ENCODE measurements at regions not wholly inside any gene's neighbourhood (a gene's known extent, or its start where the extent isn't known, plus 50 kb on each side); places are given as distances from the start of the nearest gene placed in this dataset.
A peak's percentile ranks its signal among the peaks of the same experiment; 100 is the strongest.

- TF ChIP-seq, protein P1, sequence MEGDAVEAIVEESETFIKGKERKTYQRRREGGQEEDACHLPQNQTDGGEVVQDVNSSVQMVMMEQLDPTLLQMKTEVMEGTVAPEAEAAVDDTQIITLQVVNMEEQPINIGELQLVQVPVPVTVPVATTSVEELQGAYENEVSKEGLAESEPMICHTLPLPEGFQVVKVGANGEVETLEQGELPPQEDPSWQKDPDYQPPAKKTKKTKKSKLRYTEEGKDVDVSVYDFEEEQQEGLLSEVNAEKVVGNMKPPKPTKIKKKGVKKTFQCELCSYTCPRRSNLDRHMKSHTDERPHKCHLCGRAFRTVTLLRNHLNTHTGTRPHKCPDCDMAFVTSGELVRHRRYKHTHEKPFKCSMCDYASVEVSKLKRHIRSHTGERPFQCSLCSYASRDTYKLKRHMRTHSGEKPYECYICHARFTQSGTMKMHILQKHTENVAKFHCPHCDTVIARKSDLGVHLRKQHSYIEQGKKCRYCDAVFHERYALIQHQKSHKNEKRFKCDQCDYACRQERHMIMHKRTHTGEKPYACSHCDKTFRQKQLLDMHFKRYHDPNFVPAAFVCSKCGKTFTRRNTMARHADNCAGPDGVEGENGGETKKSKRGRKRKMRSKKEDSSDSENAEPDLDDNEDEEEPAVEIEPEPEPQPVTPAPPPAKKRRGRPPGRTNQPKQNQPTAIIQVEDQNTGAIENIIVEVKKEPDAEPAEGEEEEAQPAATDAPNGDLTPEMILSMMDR (IDR thresholded peaks at IDR 0.05; ENCODE audit: insufficient read depth, low read length, severe bottlenecking): no peak
- DNase-seq (ENCODE audit: low read depth) (no peak), FAIRE-seq (no peak)
- no peak overlapping the region for H3K4me3 ChIP-seq (ENCODE audit: low read depth, low read length)
- H3K36me3 ChIP-seq (ENCODE audit: control insufficient read depth, insufficient read depth, low read length): no peaks in the 10 kb centered on the region
- H3K27me3 ChIP-seq (ENCODE audit: control insufficient read depth, insufficient read depth, low read length): no peaks in the 10 kb centered on the region
Measured at GRCh38 chr17:13263746-13264145, 245.9 kb upstream of the ELAC2 start.

GRCh38 chr17:13256545-13256944 lies 238.7 kb upstream of the ELAC2 start:
- FAIRE-seq (peak; percentile 52), DNase-seq (ENCODE audit: low read depth) (no peak)
- H3K27me3 ChIP-seq (ENCODE audit: control insufficient read depth, insufficient read depth, low read length): no peaks in the 10 kb centered on the region
- no peaks in the 10 kb centered on the region for H3K36me3 ChIP-seq (ENCODE audit: control insufficient read depth, insufficient read depth, low read length)
- H3K4me3 ChIP-seq (ENCODE audit: low read depth, low read length): no peak overlapping the region
- TF ChIP-seq, protein P1 (IDR thresholded peaks at IDR 0.05; ENCODE audit: insufficient read depth, low read length, severe bottlenecking): no peak

GRCh38 chr17:13253733-13254410 lies 236.0 kb upstream of the ELAC2 start:
- TF ChIP-seq, protein P1 (IDR thresholded peaks at IDR 0.05; ENCODE audit: insufficient read depth, low read length, severe bottlenecking): no peak

DNA sequence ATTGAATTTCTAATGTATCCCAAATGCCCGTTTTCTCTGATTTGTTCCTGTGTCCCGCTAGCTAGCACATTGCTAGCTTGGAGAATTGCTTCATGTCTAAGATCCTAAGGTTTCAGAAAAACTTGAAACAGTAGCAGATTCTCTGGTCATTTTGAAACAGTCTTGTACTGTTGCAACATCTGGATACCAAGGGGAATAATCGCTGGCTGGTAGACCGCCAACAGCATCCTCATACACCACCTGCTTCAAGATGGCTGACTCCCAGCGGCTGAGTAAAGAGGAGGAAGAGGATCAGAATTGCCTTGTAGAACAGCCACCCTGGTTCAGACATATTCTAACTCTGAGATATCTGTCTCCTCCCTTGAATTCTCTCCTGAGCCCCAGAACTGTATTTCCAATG lies 226.7 kb upstream of the ELAC2 start:
- no peaks in the 10 kb centered on the region for H3K27me3 ChIP-seq (ENCODE audit: control insufficient read depth, insufficient read depth, low read length)
- FAIRE-seq: no peak
- TF ChIP-seq, protein P1 (IDR thresholded peaks at IDR 0.05; ENCODE audit: insufficient read depth, low read length, severe bottlenecking): no peak

More at GRCh38 chr17:13253733-13254410, 236.0 kb upstream of the ELAC2 start:
- DNase-seq (ENCODE audit: low read depth) (no peak), FAIRE-seq (peak; percentile 50)
- no peak overlapping the region for H3K4me3 ChIP-seq (ENCODE audit: low read depth, low read length)
- no peaks in the 10 kb centered on the region for H3K27me3 ChIP-seq (ENCODE audit: control insufficient read depth, insufficient read depth, low read length)
- no peaks in the 10 kb centered on the region for H3K36me3 ChIP-seq (ENCODE audit: control insufficient read depth, insufficient read depth, low read length)

GRCh38 chr17:13243585-13243984 lies 225.8 kb upstream of the ELAC2 start:
- TF ChIP-seq, protein P1 (IDR thresholded peaks at IDR 0.05; ENCODE audit: insufficient read depth, low read length, severe bottlenecking): no peak
- Histone ChIP-seq H3K36me3 (ENCODE audit: control insufficient read depth, insufficient read depth, low read length) (no peaks in the 10 kb centered on the region), H3K4me3 (ENCODE audit: low read depth, low read length) (no peak overlapping the region), H3K27me3 (ENCODE audit: control insufficient read depth, insufficient read depth, low read length) (no peaks in the 10 kb centered on the region)
- FAIRE-seq: no peak
- no peak for DNase-seq (ENCODE audit: low read depth)

More for the DNA sequence above, 226.7 kb upstream of the ELAC2 start:
- Histone ChIP-seq H3K4me3 (ENCODE audit: low read depth, low read length) (no peak overlapping the region), H3K36me3 (ENCODE audit: control insufficient read depth, insufficient read depth, low read length) (no peaks in the 10 kb centered on the region)
- no peak for DNase-seq (ENCODE audit: low read depth)

GRCh38 chr17:13240851-13241250 lies 223.0 kb upstream of the ELAC2 start:
- TF ChIP-seq, protein P1 (IDR thresholded peaks at IDR 0.05; ENCODE audit: insufficient read depth, low read length, severe bottlenecking): no peak
- no peak for FAIRE-seq
- H3K27me3 ChIP-seq (ENCODE audit: control insufficient read depth, insufficient read depth, low read length): no peaks in the 10 kb centered on the region

More at GRCh38 chr17:13240851-13241250, 223.0 kb upstream of the ELAC2 start:
- Histone ChIP-seq H3K4me3 (ENCODE audit: low read depth, low read length) (no peak overlapping the region), H3K36me3 (ENCODE audit: control insufficient read depth, insufficient read depth, low read length) (no peaks in the 10 kb centered on the region)
- DNase-seq (ENCODE audit: low read depth): no peak
